NCI-H128 (cell line): ENCODE measurements at regions not wholly inside any gene's neighbourhood (a gene's known extent, or its start where the extent isn't known, plus 50 kb on each side); places are given as distances from the start of the nearest gene placed in this dataset.

Source experiments
- DNase-seq: peaks from one replicate; lab custom pipeline; 2025; ENCODE audit not compliant: unreplicated experiment; lab: John Stamatoyannopoulos, UW

DNA sequence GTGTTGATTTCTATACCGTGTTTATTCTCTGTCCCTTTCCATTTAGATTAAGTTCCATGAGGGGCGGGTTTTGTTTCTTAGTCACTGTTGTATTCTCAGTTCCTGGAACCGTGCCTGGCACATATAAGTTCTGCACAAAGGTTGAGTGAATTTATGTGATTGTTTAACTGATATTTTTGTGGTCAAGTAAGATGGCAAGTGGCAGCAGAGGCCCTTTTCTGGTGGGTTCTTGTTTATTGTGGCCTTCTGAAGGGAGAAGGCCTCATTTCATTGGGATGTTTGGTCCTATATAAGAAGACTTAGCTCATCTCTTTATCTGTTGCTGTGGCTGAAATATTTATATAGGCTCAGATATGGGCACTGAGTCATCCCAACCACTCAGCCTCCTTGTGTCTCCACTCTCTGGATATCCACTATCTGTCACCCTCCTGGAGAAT lies 262.5 kb downstream of the PSAT1 start:
- no peak for DNase-seq

- no peak for DNase-seq
Measured at GRCh38 chr9:78562021-78562420, 265.1 kb downstream of the PSAT1 start.

DNA sequence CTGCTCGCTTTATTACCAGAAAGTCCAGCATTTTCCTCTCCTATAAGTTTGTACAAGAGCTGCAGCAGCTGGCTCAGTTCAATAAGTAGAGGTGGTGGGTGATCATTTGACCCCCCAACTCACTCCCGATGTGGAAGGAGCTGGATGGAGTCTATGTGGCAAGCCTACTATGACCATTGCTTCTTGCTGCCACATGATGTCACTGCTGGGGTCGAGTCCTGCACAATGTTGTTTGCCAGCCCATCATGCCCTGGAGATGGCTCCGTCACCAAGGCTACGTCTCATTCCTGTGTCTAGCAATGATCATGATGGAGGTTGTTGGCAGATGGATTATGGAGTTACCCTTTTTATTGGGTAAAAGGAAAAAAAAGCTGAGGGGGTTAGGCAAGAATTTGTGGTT lies 266.3 kb downstream of the PSAT1 start:
- DNase-seq: no peak

- DNase-seq: no peak
Measured at GRCh38 chr9:78565481-78565880, 268.6 kb downstream of the PSAT1 start.

- no peak for DNase-seq
Measured at GRCh38 chr9:78566521-78566920, 269.6 kb downstream of the PSAT1 start.

DNA sequence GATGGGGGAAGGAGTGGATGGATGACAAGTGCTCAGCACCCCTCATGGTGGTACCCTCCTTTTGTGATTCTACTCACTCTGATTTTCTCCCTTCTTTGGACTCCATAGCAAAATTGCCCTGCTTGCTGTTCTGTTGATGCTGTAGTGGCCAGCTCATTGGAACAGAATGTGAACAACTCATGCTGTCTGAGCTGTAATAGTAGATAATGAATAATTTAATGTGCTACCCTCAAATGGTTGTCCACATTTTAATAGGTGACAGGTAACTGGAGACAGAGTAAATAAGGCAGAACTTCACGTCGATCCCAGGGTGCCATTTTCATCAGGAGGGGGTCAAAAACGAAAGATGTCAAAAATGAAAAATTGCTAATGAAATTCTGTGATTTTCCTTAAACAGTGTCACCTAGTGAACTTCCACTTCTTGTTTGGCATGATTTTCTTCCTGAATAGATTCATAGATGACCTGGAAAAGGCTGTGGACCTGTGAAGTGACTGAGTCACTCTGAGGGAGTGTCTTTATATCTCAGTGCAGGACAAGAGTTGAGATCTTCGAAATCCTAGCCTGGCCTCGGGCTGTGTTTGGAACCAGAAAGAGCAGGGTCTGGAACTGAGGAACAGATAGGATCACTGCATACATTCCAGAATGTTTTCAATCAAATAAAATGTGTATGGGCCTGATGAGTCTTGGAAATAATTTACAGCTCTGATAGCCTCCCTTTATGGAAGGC lies 270.2 kb downstream of the PSAT1 start:
- DNase-seq: no peak

- no peak for DNase-seq
Measured at GRCh38 chr9:78567693-78568092, 270.8 kb downstream of the PSAT1 start.

GRCh38 chr9:78568774-78569173 lies 271.8 kb downstream of the PSAT1 start:
- DNase-seq: no peak

DNA sequence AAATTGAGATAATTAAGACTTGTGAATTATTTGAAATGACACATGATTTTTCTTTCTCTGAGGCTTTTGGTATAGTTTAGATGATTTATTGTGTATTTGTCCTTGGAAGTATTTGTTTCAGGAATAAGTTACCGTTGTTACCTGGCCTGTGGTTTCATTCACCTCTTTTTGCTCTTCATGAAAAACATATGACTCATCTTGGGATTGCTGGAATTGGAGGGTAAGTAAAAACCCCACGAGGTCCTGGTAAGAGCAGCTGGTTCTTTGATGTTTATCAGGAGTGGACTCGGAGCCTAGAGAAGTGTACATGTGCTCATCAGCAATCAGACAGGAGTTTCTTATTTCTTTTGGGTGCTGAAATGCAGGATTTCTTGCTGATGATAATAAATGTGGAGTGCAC lies 275.3 kb downstream of the PSAT1 start:
- no peak for DNase-seq

GRCh38 chr9:78573205-78573604 lies 276.3 kb downstream of the PSAT1 start:
- DNase-seq: no peak

DNA sequence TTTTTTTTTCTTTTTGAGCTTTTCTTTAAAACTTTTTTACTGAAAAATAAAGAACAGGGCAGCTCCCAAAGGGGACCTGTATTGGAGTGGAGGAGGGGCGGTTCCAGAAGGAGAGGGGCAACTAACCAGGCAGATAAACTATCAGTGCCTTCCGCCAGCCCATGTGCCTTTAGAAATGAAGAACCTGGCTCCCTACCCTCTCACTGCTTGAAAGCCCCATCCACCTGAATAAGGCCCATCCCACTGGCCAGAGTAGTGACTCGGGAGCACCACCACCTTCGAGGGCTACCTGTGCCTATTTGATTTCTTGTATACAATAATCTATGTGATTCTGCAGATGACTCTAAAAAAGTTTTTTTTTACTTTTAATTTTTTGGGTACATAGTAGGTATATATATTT lies 276.7 kb downstream of the PSAT1 start:
- DNase-seq: no peak

DNA sequence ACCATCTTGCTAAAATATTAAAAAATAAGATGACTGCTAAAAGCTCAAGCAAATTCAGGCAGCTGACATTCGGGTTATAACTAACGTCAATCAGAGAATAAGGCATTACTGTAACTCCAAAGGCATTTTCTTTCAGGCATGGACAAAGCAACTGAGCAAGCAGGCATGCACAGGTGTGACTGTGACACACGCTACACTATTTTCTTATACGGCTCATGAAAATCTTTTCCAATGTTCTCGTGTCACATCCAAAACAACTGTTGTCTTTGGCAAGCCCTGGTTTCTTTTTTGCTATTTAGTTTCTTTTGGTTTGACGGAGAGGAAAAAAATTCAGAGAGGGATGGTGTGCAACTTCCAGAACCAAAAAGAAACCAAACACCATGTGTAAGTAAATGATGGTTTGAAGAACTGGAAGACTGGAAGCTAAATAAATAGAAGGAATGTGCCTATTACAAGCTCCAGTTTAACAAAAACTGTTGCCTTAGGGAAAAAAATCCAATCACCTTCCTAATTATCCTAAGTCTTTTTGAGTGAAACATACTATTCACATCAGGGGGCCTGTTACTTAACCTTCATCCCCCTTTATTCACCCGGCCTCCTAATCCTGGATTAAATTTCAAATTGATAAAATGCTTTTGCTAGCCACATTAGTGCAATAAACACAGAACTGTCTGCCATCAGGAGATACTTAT lies 277.6 kb downstream of the PSAT1 start:
- no peak for DNase-seq

DNA sequence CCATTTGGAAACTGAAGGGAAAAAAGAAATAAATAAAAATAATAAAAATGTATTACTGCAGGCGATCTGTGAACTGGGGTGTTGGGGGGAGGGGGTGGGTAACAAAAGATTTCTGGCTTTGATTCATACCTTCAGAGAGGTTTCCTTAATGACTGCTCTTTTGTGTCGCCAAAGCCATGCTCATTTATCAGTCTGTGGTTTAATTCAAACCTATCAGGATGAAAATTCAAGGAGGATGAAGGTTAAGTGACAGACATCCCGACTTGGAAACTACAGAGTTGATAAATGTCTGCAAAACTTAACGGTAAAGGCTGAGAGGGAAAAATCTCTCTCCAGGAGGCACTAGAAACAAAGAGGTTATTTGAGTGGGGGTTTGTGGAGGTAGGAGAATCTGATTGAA lies 278.2 kb downstream of the PSAT1 start:
- no peak for DNase-seq

- DNase-seq: no peak
Measured at GRCh38 chr9:78575771-78576170, 278.8 kb downstream of the PSAT1 start.

DNA sequence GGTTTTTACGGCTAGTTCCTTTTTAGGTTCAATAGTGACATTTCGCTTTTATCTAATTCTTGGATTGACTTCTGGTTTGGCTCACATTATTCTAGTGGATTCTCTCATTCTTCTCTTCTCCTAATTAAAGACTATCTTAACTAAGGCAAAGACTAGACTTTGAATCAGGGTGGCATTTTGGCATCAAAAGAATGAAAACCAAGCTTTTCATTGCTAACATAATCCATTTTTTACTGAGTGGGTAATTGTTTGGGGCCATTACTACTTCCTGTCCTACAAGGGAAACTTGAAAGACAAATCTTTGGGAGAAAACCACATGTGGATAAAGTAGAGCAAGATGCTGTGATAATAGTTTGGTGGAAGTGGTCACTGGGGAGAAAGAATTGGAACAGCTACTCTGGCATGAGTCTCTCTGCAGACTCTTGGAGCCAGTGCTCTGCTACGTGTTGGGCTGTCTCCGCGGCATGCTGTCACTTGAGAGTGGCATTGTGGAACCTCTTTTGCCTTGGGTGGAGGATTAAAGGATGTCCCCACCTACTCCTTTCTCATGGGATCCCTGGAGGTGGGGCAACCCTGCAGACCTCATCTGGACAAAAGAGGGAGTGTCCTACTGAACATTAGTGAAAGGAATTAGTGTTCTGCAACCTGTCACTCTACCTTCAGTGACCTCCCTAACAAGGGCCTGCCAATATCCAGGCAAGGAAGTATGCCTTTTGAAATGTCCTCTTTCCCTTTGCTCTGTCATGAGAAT lies 280.4 kb downstream of the PSAT1 start:
- no peak for DNase-seq

DNA sequence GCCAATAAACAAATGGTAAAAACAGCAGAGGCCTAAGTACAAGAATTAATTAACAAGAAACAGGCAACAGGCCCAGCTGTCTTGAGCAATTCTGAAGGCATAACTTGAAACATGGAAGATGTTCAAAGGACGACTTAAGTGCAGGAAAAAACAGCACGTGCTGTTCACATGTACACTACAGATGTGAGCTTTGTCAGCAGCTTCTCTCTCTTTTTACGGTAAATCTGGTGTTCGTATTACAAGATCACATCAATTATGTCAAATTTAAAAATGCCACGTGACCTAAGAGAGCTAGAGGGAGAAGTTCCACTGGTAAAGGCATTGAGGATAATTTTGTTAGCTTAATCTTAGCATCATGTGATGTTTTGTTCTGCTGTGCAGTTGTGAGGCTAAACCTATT lies 281.1 kb downstream of the PSAT1 start:
- no peak for DNase-seq

GRCh38 chr9:78582821-78583220 lies 285.9 kb downstream of the PSAT1 start:
- DNase-seq: no peak

DNA sequence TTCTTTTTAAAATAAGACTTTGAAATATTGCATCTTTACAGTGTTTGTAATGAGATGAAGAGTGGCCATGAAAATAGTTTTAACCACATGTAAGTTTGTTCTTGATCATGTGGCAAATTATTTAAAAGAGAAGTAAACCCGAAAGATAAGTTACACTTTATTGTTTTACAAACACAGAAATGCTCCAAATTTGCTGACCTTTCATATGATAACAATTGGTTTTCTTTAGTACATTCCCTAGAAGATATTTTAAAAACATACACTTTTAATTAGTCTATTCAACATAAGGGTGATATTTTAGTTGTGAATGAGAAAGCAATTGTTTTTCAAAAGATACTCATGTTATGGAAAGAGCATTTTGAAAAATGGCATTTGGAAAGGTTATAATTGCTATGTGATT lies 287.7 kb downstream of the PSAT1 start:
- no peak for DNase-seq

DNA sequence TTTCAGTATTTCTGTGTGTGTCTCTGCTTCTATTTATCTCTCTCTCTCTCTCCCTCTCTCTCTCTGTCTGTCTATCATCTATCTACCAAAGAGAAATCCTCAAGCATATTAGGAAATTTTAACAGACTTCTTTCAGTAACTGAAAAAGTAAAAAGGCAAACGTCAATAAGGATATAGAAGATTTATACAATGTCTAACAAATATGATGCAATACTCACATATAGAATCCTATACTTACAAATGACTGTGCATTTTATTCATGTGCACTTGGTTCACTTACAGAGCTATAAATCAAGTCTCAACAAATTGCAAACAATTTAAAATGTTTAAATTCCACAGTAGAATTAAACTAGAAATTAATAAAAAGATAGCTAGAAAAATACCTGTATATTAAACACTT lies 289.0 kb downstream of the PSAT1 start:
- no peak for DNase-seq

DNA sequence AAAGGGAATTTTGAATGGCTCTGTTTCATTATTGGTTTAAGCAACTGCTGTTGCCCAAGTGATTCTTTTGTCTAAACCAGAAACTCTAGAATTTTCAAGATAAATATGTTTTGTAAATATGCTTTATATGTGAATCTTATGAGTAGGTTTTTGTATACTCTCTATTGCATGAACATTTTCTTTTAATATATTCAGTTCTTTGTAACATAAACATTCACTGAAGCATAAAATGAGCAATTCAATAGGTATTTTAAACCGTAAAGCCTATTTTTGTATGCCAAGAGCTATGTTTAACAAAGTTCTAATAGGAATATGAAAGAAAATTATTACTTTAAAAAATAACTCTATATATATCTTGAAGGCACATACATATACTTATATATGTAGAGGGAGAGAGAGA lies 293.1 kb downstream of the PSAT1 start:
- DNase-seq: no peak

DNA sequence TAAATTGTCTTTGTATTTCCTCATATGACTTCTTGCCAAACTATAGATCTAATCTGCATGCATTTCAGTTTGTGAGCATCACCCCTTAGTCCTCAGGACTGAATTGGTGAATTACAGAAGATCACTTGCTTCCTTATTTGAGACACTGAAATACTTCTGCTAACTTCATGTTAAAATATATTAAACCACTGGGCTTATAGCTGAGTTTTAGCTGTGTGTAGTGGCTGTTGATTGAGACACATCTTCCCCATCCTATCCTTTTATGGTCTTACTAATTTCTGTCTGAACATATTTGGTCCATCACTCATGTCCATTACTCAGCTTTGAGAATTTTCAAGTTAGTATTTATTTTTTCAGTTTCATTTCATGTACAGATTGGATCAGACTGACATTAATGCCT lies 295.9 kb downstream of the PSAT1 start:
- no peak for DNase-seq
